ENCODE measurements at regions not wholly inside any gene's neighbourhood (a gene's known extent, or its start where the extent isn't known, plus 50 kb on each side); places are given as distances from the start of the nearest gene placed in this dataset.

- TF ChIP-seq ZNF114 (CRISPR knock-in tag; IDR thresholded peaks at IDR 0.05) = no peak
- no peak for DNase-seq (ENCODE audit: low spot score)
Measured at GRCh38 chr2:64307421-64307820, 146.5 kb upstream of the LGALSL start.

GRCh38 chr2:64311191-64311910, 142.6 kb upstream of the LGALSL start:
- no peaks in the 10 kb centered on the region for H4K20me1 ChIP-seq (replicated peaks; ENCODE audit: insufficient read depth)
- Mint-ChIP-seq H3K27ac (no peak overlapping the region), H3K27me3 (ENCODE audit: insufficient read depth, low read depth, poor library complexity) (peaks cover 7% of the 10 kb centered on the region), H3K9me3 (no peaks in the 10 kb centered on the region), H3K4me1 (peaks cover 25% of the 10 kb centered on the region), H3K36me3 (ENCODE audit: low read depth) (no peaks in the 10 kb centered on the region), H3K4me3 (no peak overlapping the region)
- DNase-seq (ENCODE audit: low spot score) = peak; percentile 29
- no peaks in the 10 kb centered on the region for H3K79me2 ChIP-seq (replicated peaks; ENCODE audit: insufficient read depth)
- ATAC-seq = peak; percentile 54
- H3K9me2 ChIP-seq (ENCODE audit: insufficient read depth) = peaks cover 18% of the 10 kb centered on the region
- no peaks in the 10 kb centered on the region for H3K27me3 ChIP-seq (ENCODE audit: insufficient read depth)
- H2AFZ ChIP-seq = peak overlapping the region; percentile 85
- no peak overlapping the region for H3K4me3 ChIP-seq
- H3K36me3 ChIP-seq (ENCODE audit: insufficient read depth) = no peaks in the 10 kb centered on the region
- peak overlapping the region; percentile 25 for H3K4me2 ChIP-seq
- no peaks in the 10 kb centered on the region for H3F3A ChIP-seq (replicated peaks; ENCODE audit: low read depth)
- H3K27ac ChIP-seq (ENCODE audit: low read depth) = no peak overlapping the region
- peaks cover 11% of the 10 kb centered on the region for H3K4me1 ChIP-seq (ENCODE audit: insufficient read depth)
- TF ChIP-seq EZH2 (IDR thresholded peaks at IDR 0.05; ENCODE audit: low read depth, unreplicated experiment) = no peak
- TF ChIP-seq CTCF (conservative IDR thresholded peaks at IDR 0.05; ENCODE audit: low read depth in 2 of 2) = no peak
- no peak for TF ChIP-seq ZNF114 (CRISPR knock-in tag; IDR thresholded peaks at IDR 0.05)
- TF ChIP-seq ETS1 (IDR thresholded peaks at IDR 0.05) = no peak
- no peak for TF ChIP-seq JUNB (IDR thresholded peaks at IDR 0.05; ENCODE audit: unreplicated experiment)
- TF ChIP-seq POLR2AphosphoS5 (IDR thresholded peaks at IDR 0.05; ENCODE audit: low read depth) = no peak
- no peak for TF ChIP-seq EZH2phosphoT487 (IDR thresholded peaks at IDR 0.05; ENCODE audit: unreplicated experiment)
- no peak for TF ChIP-seq REST (IDR thresholded peaks at IDR 0.05; ENCODE audit: unreplicated experiment)
- no peak for TF ChIP-seq STAT1 (IDR thresholded peaks at IDR 0.05; ENCODE audit: unreplicated experiment)

More at GRCh38 chr2:64307421-64307820, 146.5 kb upstream of the LGALSL start:
- no peak overlapping the region for H3K4me3 ChIP-seq
- H3F3A ChIP-seq (replicated peaks; ENCODE audit: low read depth) = no peaks in the 10 kb centered on the region
- ATAC-seq = no peak
- H3K27ac Mint-ChIP-seq = no peak overlapping the region
- peaks cover 8% of the 10 kb centered on the region for H3K4me1 ChIP-seq (ENCODE audit: insufficient read depth)
- H3K36me3 Mint-ChIP-seq (ENCODE audit: low read depth) = no peaks in the 10 kb centered on the region
- no peak overlapping the region for H3K27ac ChIP-seq (ENCODE audit: low read depth)
- no peaks in the 10 kb centered on the region for H3K9me2 ChIP-seq (ENCODE audit: insufficient read depth)
- no peaks in the 10 kb centered on the region for H4K20me1 ChIP-seq (replicated peaks; ENCODE audit: insufficient read depth)
- no peaks in the 10 kb centered on the region for H3K79me2 ChIP-seq (replicated peaks; ENCODE audit: insufficient read depth)
- H3K36me3 ChIP-seq (ENCODE audit: insufficient read depth) = no peaks in the 10 kb centered on the region
- H3K4me3 Mint-ChIP-seq = no peak overlapping the region
- H3K27me3 Mint-ChIP-seq (ENCODE audit: insufficient read depth, low read depth, poor library complexity) = peaks cover 5% of the 10 kb centered on the region
- no peak overlapping the region for H2AFZ ChIP-seq
- peaks cover 17% of the 10 kb centered on the region for H3K4me1 Mint-ChIP-seq
- H3K4me2 ChIP-seq = no peak overlapping the region
- no peaks in the 10 kb centered on the region for H3K27me3 ChIP-seq (ENCODE audit: insufficient read depth)
- no peaks in the 10 kb centered on the region for H3K9me3 Mint-ChIP-seq

Data from GM23338 (cell line).